ENCODE measurements at regions not wholly inside any gene's neighbourhood (a gene's known extent, or its start where the extent isn't known, plus 50 kb on each side); places are given as distances from the start of the nearest gene placed in this dataset.

- no TSS peak for BruUV-seq (replicated peaks)
- Mint-ChIP-seq H3K9me3 (ENCODE audit: low read depth, unreplicated experiment) (peaks cover 26% of the 10 kb centered on the region), H3K36me3 (ENCODE audit: insufficient read depth, unreplicated experiment) (no peaks in the 10 kb centered on the region), H3K4me3 (ENCODE audit: low read depth, unreplicated experiment) (no peak overlapping the region), H3K27ac (ENCODE audit: unreplicated experiment) (no peak overlapping the region), H3K4me1 (ENCODE audit: low read depth, unreplicated experiment) (no peaks in the 10 kb centered on the region), H3K27me3 (ENCODE audit: unreplicated experiment) (no peaks in the 10 kb centered on the region)
- CTCF ChIA-PET, result no interaction called here
- no peak for DNase-seq
- TF ChIP-seq CTCF (IDR thresholded peaks at IDR 0.05; ENCODE audit: unreplicated experiment), result no peak
- intact Hi-C loops (cut with micrococcal nuclease; ENCODE audit: unreplicated experiment), result no loop called here
Observed at GRCh38 chr19:27654266-27654990, 1558.5 kb downstream of the UQCRFS1 start.

DNA sequence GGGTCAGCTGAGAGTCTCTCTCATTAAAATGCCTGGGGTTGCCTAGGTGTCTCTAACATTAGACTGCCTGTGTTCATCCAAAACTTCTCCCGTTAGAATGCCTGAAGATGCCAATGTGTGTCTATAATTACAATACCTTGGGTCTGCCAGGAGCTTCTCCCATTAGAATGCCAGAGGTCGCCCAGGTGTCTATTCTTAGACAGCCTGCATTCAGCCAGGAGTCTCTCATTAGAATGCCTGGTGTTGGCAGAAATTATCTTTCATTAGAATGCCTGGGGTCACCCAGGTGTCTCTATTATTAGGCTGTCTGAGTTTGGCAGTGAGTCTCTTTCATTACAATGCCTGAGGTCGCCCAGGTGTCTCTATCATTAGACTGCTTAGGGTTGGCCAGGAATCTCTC lies 1560.2 kb downstream of the UQCRFS1 start:
- no peak overlapping the region for H3K27ac Mint-ChIP-seq (ENCODE audit: unreplicated experiment)
- H3K4me1 Mint-ChIP-seq (ENCODE audit: low read depth, unreplicated experiment), result no peaks in the 10 kb centered on the region
- peaks cover 34% of the 10 kb centered on the region for H3K9me3 Mint-ChIP-seq (ENCODE audit: low read depth, unreplicated experiment)
- no peaks in the 10 kb centered on the region for H3K36me3 Mint-ChIP-seq (ENCODE audit: insufficient read depth, unreplicated experiment)
- BruUV-seq (replicated peaks), result no TSS peak
- CTCF ChIA-PET, result no interaction called here
- no peak for TF ChIP-seq CTCF (IDR thresholded peaks at IDR 0.05; ENCODE audit: unreplicated experiment)
- H3K4me3 Mint-ChIP-seq (ENCODE audit: low read depth, unreplicated experiment), result no peak overlapping the region
- no peaks in the 10 kb centered on the region for H3K27me3 Mint-ChIP-seq (ENCODE audit: unreplicated experiment)
- intact Hi-C loops (cut with micrococcal nuclease; ENCODE audit: unreplicated experiment), result no loop called here
- DNase-seq, result no peak

GRCh38 chr19:27652281-27652680 lies 1560.7 kb downstream of the UQCRFS1 start:
- H3K27ac Mint-ChIP-seq (ENCODE audit: unreplicated experiment), result no peak overlapping the region
- no peaks in the 10 kb centered on the region for H3K36me3 Mint-ChIP-seq (ENCODE audit: insufficient read depth, unreplicated experiment)
- H3K4me1 Mint-ChIP-seq (ENCODE audit: low read depth, unreplicated experiment), result no peaks in the 10 kb centered on the region
- intact Hi-C loops (cut with micrococcal nuclease; ENCODE audit: unreplicated experiment), result no loop called here
- no peaks in the 10 kb centered on the region for H3K27me3 Mint-ChIP-seq (ENCODE audit: unreplicated experiment)
- CTCF ChIA-PET, result no interaction called here
- no peak for DNase-seq
- no peak for TF ChIP-seq CTCF (IDR thresholded peaks at IDR 0.05; ENCODE audit: unreplicated experiment)
- no peak overlapping the region for H3K4me3 Mint-ChIP-seq (ENCODE audit: low read depth, unreplicated experiment)
- H3K9me3 Mint-ChIP-seq (ENCODE audit: low read depth, unreplicated experiment), result peaks cover 34% of the 10 kb centered on the region
- no TSS peak for BruUV-seq (replicated peaks)

DNA sequence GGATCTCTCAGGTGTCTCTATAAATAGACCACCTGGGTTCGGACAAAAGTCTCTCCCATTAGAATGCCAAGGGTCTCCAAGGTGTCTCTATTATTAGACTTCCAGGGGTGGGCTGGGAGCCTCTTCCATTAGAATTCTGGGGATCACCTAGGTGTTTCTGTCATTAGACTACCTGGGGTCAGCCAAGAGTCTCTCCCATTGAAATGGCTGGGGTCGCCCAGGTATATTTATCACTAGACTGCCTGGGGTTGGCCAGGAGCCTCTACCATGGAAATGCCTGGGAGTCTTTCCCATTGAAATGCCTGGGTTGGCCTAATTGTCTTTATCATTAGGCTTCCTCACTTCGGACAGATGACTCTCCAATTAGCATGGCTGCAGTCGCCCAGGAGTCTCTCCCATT lies 1565.5 kb downstream of the UQCRFS1 start:
- Mint-ChIP-seq H3K36me3 (ENCODE audit: insufficient read depth, unreplicated experiment) (no peaks in the 10 kb centered on the region), H3K9me3 (ENCODE audit: low read depth, unreplicated experiment) (peaks cover 18% of the 10 kb centered on the region), H3K4me3 (ENCODE audit: low read depth, unreplicated experiment) (no peak overlapping the region), H3K27ac (ENCODE audit: unreplicated experiment) (no peak overlapping the region), H3K4me1 (ENCODE audit: low read depth, unreplicated experiment) (no peaks in the 10 kb centered on the region), H3K27me3 (ENCODE audit: unreplicated experiment) (no peaks in the 10 kb centered on the region)
- DNase-seq, result no peak
- CTCF ChIA-PET, result no interaction called here
- intact Hi-C loops (cut with micrococcal nuclease; ENCODE audit: unreplicated experiment), result no loop called here
- TF ChIP-seq CTCF (IDR thresholded peaks at IDR 0.05; ENCODE audit: unreplicated experiment), result no peak
- BruUV-seq (replicated peaks), result no TSS peak

Data from Calu3 (cell line).